ENCODE measurements at regions not wholly inside any gene's neighbourhood (a gene's known extent, or its start where the extent isn't known, plus 50 kb on each side); places are given as distances from the start of the nearest gene placed in this dataset.

DNA sequence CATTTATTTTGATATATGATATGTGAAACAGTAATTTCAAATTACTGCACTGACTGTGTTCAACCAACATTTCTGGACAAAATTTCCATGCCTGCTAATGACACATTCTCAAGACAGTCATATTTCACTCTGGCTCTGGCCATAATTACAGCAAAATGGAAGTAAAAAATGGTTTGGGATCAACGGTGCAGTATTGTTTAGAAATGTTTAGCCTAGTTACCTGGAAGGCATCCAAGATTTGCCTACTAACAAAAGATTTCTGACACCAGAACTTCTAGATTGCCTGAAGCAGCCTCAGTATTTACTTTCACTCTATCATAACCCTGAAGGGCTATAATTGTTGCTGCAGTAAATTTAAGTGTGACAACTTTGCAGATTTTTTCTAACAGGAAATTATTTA, 416.3 kb downstream of the PCDH10 start:
- H3K79me2 ChIP-seq (replicated peaks; ENCODE audit: insufficient read depth, low read length) = no peaks in the 10 kb centered on the region
- H3K9me3 ChIP-seq (ENCODE audit: low read length) = no peaks in the 10 kb centered on the region
- no peaks in the 10 kb centered on the region for H3F3A ChIP-seq (ENCODE audit: insufficient read depth, low read length, poor library complexity, severe bottlenecking)
- H3K4me2 ChIP-seq (ENCODE audit: low read length) = no peak overlapping the region
- no peaks in the 10 kb centered on the region for H3K27me3 ChIP-seq (ENCODE audit: insufficient read depth, low read depth, low read length)
- no peak overlapping the region for H3K9ac ChIP-seq (ENCODE audit: low read length)
- no peaks in the 10 kb centered on the region for H4K20me1 ChIP-seq (ENCODE audit: insufficient read depth)
- no peaks in the 10 kb centered on the region for H3K36me3 ChIP-seq (ENCODE audit: insufficient read depth, low read length)
- H3K27ac ChIP-seq (ENCODE audit: low read length) = no peak overlapping the region
- H2AFZ ChIP-seq (ENCODE audit: low read depth, low read length) = no peak overlapping the region
- TF ChIP-seq RAD21 (conservative IDR thresholded peaks at IDR 0.05) (no peak), EP300 (conservative IDR thresholded peaks at IDR 0.05; ENCODE audit: poor library complexity, severe bottlenecking) (no peak), TAF1 (IDR thresholded peaks at IDR 0.05; ENCODE audit: low read depth) (no peak), SMC3 (conservative IDR thresholded peaks at IDR 0.05; ENCODE audit: poor library complexity) (no peak), MXI1 (conservative IDR thresholded peaks at IDR 0.05; ENCODE audit: poor library complexity, severe bottlenecking) (no peak), POLR2AphosphoS5 (IDR thresholded peaks at IDR 0.05) (no peak), EZH2 (IDR thresholded peaks at IDR 0.05; ENCODE audit: borderline replicate concordance, insufficient read depth, low read length, poor library complexity, severe bottlenecking) (no peak)
- TF ChIP-seq, protein P1, sequence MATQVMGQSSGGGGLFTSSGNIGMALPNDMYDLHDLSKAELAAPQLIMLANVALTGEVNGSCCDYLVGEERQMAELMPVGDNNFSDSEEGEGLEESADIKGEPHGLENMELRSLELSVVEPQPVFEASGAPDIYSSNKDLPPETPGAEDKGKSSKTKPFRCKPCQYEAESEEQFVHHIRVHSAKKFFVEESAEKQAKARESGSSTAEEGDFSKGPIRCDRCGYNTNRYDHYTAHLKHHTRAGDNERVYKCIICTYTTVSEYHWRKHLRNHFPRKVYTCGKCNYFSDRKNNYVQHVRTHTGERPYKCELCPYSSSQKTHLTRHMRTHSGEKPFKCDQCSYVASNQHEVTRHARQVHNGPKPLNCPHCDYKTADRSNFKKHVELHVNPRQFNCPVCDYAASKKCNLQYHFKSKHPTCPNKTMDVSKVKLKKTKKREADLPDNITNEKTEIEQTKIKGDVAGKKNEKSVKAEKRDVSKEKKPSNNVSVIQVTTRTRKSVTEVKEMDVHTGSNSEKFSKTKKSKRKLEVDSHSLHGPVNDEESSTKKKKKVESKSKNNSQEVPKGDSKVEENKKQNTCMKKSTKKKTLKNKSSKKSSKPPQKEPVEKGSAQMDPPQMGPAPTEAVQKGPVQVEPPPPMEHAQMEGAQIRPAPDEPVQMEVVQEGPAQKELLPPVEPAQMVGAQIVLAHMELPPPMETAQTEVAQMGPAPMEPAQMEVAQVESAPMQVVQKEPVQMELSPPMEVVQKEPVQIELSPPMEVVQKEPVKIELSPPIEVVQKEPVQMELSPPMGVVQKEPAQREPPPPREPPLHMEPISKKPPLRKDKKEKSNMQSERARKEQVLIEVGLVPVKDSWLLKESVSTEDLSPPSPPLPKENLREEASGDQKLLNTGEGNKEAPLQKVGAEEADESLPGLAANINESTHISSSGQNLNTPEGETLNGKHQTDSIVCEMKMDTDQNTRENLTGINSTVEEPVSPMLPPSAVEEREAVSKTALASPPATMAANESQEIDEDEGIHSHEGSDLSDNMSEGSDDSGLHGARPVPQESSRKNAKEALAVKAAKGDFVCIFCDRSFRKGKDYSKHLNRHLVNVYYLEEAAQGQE (IDR thresholded peaks at IDR 0.05; ENCODE audit: borderline replicate concordance) = no peak
- TF ChIP-seq, protein P2, sequence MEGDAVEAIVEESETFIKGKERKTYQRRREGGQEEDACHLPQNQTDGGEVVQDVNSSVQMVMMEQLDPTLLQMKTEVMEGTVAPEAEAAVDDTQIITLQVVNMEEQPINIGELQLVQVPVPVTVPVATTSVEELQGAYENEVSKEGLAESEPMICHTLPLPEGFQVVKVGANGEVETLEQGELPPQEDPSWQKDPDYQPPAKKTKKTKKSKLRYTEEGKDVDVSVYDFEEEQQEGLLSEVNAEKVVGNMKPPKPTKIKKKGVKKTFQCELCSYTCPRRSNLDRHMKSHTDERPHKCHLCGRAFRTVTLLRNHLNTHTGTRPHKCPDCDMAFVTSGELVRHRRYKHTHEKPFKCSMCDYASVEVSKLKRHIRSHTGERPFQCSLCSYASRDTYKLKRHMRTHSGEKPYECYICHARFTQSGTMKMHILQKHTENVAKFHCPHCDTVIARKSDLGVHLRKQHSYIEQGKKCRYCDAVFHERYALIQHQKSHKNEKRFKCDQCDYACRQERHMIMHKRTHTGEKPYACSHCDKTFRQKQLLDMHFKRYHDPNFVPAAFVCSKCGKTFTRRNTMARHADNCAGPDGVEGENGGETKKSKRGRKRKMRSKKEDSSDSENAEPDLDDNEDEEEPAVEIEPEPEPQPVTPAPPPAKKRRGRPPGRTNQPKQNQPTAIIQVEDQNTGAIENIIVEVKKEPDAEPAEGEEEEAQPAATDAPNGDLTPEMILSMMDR (IDR thresholded peaks at IDR 0.05; ENCODE audit: poor library complexity, severe bottlenecking) = no peak
- H3K4me3 ChIP-seq (ENCODE audit: low read length) = no peak overlapping the region
- no peaks in the 10 kb centered on the region for H3K9me2 ChIP-seq (ENCODE audit: insufficient read depth, low read length)

DNA sequence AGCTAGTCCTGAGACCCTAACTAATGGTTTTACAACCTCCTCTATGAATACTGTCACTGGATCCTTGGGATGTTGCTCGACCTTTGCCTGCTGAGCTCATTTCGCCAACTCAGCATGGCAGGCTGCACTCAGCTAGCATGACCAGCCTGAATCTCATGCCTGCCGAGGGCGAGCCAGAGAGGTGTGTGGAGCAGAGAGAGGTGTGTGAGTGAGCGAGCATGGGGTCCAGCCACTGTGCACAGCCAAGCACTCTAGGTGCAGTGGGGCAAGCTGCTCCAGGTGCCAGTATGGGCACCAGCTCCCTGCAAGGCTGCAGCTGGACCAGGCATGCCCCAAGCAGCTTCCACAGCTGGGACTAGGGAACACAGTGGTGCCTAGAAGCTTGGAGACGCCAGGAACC, 410.9 kb downstream of the PCDH10 start:
- no peak for TF ChIP-seq EZH2 (IDR thresholded peaks at IDR 0.05; ENCODE audit: borderline replicate concordance, insufficient read depth, low read length, poor library complexity, severe bottlenecking)
- no peak for TF ChIP-seq MXI1 (conservative IDR thresholded peaks at IDR 0.05; ENCODE audit: poor library complexity, severe bottlenecking)
- TF ChIP-seq TAF1 (IDR thresholded peaks at IDR 0.05; ENCODE audit: low read depth) = no peak
- TF ChIP-seq, protein P2 (IDR thresholded peaks at IDR 0.05; ENCODE audit: poor library complexity, severe bottlenecking) = no peak
- TF ChIP-seq SMC3 (conservative IDR thresholded peaks at IDR 0.05; ENCODE audit: poor library complexity) = no peak
- TF ChIP-seq EP300 (conservative IDR thresholded peaks at IDR 0.05; ENCODE audit: poor library complexity, severe bottlenecking) = no peak
- TF ChIP-seq, protein P1 (IDR thresholded peaks at IDR 0.05; ENCODE audit: borderline replicate concordance) = no peak
- no peak for TF ChIP-seq POLR2AphosphoS5 (IDR thresholded peaks at IDR 0.05)
- TF ChIP-seq RAD21 (conservative IDR thresholded peaks at IDR 0.05) = no peak

More for the DNA sequence above, 410.9 kb downstream of the PCDH10 start:
- no peak overlapping the region for H3K9ac ChIP-seq (ENCODE audit: low read length)
- H3K27me3 ChIP-seq (ENCODE audit: insufficient read depth, low read depth, low read length) = no peaks in the 10 kb centered on the region
- no peaks in the 10 kb centered on the region for H3K79me2 ChIP-seq (replicated peaks; ENCODE audit: insufficient read depth, low read length)
- no peaks in the 10 kb centered on the region for H3F3A ChIP-seq (ENCODE audit: insufficient read depth, low read length, poor library complexity, severe bottlenecking)
- no peak overlapping the region for H3K4me3 ChIP-seq (ENCODE audit: low read length)
- no peaks in the 10 kb centered on the region for H4K20me1 ChIP-seq (ENCODE audit: insufficient read depth)
- no peak overlapping the region for H2AFZ ChIP-seq (ENCODE audit: low read depth, low read length)
- no peaks in the 10 kb centered on the region for H3K9me2 ChIP-seq (ENCODE audit: insufficient read depth, low read length)
- no peak overlapping the region for H3K4me2 ChIP-seq (ENCODE audit: low read length)
- H3K36me3 ChIP-seq (ENCODE audit: insufficient read depth, low read length) = no peaks in the 10 kb centered on the region
- no peak overlapping the region for H3K27ac ChIP-seq (ENCODE audit: low read length)
- H3K9me3 ChIP-seq (ENCODE audit: low read length) = no peaks in the 10 kb centered on the region

Measured in neural cell (in vitro differentiated cells).